HG02642 (cell line): ENCODE measurements at regions not wholly inside any gene's neighbourhood (a gene's known extent, or its start where the extent isn't known, plus 50 kb on each side); places are given as distances from the start of the nearest gene placed in this dataset.
"Not testable (repeated sequence)": the region's sequence is repeated elsewhere in the genome, so short reads cannot be mapped to it uniquely, and the experiment has no call there.

Source experiments
- ATAC-seq: cut with Tn5 transposase; IDR thresholded peaks from one replicate; pipeline ENCODE4 v1.9.1; 2021; ENCODE audit warnings: mild to moderate bottlenecking; ENCODE audit not compliant: unreplicated experiment, poor library complexity

DNA sequence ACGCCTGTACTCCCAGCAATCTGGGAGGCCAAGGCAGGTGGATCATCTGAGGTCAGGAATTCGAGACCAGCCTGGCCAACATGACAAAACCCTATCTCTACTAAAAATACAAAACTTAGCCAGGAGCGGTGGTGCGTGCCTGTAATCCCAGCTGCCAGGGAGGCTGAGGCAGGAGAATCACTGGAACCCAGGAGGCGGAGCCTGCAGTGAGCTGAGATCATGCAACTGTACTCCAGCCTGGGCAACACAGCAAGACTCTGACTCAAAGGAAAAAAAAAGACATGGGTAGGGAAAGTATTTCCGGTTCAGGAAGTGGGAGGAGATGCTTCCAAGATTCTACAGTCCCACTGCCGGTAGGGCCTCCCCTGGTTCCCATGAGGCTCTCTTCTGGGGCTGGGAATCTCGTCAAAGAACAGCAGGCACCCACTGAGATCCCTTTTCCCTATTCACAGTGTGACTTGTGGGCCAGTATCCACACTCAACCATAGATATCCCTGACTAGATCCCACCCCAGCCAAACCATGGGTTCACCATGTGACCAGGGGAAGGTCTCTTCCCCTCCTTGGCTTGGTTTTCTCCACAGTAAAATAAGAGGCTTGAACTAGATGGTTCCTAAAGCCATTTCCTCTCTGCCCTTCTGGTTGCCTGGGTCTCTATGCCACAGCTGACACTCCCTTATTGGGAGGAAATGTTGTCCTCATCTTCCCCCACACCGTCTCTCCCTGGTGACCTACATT is 443.3 kb downstream of the BUD13 start:
- no peak for ATAC-seq

DNA sequence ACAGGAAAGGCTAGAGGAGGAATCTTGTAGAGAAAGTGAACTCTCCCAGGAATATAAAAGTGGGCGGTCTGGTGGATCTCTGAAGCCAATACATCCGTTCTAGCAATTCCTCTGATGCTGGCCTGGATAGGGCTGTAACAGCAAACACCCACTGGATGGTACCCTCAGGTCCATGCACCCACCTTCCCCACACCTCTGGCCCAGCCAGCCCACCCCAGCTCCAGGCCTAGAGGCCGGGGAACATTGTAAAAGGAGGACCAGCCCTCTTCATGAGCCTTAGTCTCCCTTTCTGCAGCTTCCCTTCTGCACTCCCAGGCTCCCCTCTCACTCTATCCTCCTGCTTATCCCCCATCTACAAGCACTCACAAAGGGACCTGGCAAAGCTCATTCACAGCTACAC is 443.9 kb downstream of the BUD13 start:
- ATAC-seq = no peak

DNA sequence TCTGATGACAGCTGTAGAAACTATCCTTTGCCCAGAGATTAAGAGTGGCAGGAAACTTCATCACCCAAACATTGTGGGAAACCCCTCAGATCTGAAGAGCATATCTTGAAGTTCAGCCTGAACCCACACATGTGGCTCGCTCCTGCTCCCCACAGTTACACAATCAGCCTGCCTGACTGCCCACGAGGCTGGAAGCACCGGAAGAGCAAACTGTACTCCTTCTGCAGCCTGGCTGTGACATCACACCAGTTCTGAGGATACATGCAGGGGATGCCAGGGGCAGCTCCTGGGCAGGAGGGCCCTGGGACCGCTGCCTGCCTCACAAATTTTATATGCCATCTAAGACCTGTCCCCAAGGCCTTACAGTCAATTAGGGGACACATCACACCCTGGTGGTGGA is 444.4 kb downstream of the BUD13 start:
- no peak for ATAC-seq

GRCh38 chr11:116326146-116326545 is 446.6 kb downstream of the BUD13 start:
- ATAC-seq = no peak

DNA sequence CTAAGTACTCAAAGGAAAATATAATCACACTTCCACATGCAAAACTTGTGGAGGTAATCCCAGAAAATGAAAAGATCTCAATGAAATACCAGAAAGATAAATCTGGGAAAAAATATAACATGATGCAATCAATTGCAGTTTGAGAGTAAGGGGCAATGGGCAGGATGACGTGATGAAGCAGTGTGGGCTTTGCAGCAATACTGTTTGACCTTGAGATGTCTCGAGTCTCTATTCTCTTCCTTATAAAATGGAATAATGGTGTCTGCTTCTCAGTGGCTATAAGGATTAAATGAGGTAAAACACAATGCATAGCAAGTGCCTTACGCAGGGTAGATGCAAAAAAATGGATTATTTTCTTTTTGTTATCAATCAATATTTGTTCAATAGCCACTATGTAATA is 447.5 kb downstream of the BUD13 start:
- no peak for ATAC-seq

- ATAC-seq = not testable (repeated sequence)
Measured at GRCh38 chr11:116324077-116324476, 448.7 kb downstream of the BUD13 start.

- no peak for ATAC-seq
Measured at GRCh38 chr11:116317212-116317611, 455.6 kb downstream of the BUD13 start.

- ATAC-seq = no peak
Measured at GRCh38 chr11:116314006-116314405, 458.8 kb downstream of the BUD13 start.

DNA sequence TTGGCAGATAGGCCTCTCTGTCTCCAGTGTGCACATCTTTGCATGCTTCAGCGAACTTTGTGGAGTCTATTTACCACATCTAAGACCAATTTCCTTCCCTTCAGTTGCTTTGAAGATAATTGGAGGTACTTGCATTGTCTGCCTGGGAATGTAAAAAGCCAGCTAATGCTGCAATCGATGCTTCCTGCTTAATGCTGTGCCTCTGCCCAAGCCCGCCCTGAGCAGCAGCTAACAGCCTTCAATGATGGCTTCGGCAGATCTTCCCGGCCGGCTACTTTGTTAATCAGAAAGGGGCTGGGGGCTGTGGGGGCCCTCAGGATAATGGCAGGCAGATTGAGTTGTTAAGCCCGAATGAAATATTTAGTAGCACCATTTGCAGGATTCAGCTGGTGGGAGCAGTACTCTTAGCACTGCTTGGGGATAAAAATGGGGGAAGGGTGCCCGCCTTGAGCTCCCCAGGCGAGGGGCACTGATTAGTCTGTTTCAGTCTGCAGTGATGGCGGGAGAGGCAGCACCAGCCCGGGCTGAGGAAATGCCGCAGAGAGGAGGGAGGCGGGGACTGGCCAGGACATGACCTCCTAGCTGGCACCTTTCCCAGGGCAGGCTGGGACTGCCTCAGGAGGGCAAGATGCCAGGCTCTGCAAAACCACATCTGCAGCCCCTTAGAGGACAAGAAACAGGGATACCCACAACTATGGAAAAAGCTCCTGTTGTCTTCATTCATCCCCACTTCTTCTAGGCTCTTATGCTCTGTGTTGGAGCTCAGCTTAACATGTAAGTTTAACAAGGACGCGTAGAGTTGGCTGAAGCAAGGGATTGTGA is 460.0 kb downstream of the BUD13 start:
- no peak for ATAC-seq

DNA sequence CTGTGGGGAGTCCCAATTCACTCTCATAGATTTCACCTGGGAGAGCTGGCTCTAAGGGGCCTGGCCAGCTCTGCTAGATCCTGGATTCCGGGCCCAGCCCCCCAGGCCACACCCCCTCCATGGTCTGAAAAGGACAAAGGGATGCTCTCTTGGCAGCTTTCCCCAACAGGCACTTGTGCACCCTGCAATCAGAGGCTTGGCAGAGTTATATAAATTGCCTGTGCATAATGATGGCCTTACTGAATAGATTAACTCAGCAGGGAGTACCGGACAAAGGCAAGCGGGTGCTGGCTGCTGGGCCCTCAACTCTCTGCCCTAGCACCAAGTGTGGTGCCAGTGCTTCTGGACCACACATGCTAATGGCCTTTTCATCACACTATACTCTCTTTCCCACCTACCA is 461.6 kb downstream of the BUD13 start:
- no peak for ATAC-seq

DNA sequence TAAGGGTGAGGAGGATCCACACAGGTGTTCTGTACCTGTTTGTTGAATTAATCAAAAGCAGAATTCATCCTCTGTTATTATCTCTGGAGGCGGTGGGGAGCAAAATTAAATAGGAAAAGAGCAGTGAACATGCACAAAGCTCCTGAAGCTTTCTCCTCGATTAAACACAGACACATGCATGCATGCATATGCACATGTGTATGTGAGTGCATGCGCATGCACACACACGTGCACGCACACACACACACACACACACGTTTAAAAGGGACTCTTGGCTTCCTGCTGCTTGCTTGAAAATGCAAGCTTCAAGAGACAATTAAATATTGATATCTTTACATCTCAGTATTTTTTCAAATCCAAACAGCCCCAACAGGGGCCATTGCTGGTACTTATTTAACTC is 462.1 kb downstream of the BUD13 start:
- ATAC-seq = no peak

GRCh38 chr11:116310226-116310625 is 462.6 kb downstream of the BUD13 start:
- no peak for ATAC-seq

GRCh38 chr11:116309446-116309845 is 463.3 kb downstream of the BUD13 start:
- no peak for ATAC-seq

DNA sequence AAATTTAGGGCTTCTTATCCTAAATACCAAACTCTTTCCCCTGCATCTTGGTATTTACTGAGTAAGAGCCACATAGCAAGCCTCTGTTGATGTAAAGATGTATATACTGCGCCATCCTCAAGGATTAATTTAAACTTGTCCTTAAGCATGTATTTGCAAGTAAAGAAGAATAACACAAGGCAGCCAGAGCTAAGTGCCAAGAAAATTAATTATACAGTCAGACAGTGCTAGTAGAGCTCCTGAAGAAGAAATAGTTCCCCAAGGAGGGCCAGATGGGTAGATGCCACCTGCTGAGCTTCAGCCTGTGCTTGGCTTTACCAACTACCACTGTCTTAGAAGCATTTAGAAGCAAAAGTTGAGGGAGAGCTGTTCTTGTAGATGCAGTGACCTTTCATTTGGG is 470.0 kb downstream of the BUD13 start:
- no peak for ATAC-seq

DNA sequence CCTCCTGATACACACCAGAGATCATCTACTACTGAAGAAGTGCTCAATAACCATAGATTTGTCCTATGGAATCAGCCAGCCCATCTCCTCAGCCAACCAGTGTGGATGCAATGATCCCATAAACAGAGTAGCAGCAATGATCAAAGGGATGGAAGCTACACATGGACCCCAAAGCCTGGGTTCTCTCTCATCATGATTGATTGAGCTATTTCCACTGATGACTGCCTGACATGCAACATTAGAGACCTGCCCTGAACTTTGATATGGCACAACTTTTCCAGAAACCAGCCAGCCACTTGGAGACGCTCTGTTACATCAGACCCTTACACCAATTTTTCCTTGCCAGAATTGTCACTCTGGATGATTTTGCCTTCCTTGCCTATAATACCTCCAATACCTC is 471.6 kb downstream of the BUD13 start:
- ATAC-seq = no peak

DNA sequence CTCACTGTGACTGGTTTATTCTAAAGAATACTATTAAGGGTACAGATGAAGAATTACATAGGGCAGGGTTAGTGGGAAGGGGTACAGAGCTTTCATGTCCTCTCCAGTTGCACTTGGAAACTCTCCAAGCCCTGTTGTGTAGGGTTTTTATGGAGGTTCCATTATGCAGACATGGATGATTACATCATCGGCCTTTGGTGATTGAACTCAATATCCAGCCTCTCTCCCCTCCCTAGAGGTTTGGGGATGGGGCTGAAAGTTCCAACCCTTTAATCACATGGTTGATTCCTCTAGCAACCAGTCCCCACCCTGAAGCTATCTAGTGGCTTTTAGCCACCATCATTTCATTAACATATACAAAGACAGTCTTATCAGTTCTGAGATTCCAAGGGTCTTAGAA is 472.6 kb downstream of the BUD13 start:
- no peak for ATAC-seq

DNA sequence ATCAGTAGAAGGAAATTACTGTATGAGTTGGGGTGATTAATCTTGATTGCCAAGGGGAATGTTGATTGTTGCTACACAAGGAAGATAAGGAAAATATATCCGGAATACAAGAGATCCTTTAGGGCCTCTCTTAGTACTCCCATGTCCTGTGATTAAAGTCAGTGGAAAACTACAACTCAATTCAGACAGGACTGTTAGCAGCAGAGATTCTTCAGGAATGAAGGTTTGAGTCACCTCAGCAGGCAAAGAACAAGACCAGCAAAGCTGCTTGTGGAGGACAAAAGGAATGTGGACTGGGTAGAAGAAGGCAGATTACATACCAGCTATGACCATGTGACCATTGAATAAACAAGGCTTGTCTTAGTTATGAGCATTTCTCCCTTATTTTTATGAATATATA is 478.2 kb downstream of the BUD13 start:
- no peak for ATAC-seq

DNA sequence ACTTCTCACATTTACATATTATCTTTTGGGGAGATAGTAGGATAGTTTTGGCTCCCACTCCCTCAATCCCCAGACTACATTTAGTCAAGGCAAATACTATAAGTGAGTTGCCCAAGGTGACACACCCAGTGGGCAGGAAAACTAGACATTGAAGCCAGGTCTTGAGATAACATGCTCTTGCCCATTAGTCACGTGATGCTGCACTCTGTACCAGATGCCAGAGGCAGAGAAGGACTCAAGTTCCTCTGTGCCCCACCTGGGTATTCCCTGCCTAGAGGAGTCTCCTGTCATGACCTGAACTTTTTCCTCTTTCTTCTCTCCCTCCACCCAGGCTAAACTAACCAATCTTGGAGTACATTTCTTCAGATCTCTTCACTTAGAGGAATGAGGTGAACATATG is 484.9 kb downstream of the BUD13 start:
- no peak for ATAC-seq

DNA sequence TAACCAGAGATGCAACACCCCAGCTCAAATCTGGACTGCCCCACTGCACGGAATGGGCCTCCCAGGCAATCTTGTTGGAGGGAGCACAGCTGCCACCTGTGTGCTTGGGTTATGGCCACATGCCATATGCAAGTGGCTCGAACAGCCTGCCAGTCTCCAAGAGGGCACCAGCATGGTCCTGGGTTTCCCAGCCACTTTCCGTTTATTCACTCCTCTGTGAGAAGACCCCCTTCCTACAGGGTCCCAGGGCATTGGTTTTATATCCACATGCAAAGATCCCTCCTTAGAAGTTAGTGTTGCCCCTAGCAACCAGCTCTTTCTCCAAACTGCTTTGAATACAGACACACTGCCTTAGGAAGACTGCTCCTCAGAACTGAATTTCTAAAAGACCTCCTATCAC is 487.8 kb downstream of the BUD13 start:
- ATAC-seq = no peak

GRCh38 chr11:116283300-116283699 is 489.5 kb downstream of the BUD13 start:
- no peak for ATAC-seq

DNA sequence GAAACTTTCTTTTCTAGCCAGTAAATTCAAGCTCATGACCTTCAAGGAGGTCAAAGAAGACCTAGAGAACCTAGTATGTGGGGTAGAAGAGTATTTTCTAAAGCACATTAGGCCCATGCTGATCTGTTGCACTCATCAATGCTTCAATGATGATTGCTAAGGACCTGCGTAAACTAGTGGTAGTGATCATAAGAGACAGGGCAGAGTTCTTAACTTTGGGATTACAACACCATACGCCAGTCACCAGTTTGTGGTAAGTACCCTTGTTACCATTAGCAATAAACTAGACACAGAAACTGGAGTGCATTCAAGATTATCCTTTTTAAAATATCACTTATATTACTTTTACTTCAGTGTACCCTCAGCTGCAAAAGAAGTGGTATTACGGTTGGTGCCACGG is 490.3 kb downstream of the BUD13 start:
- ATAC-seq = no peak
